MM.1S (cell line): ENCODE measurements at regions not wholly inside any gene's neighbourhood (a gene's known extent, or its start where the extent isn't known, plus 50 kb on each side); places are given as distances from the start of the nearest gene placed in this dataset.
"Not testable (repeated sequence)": the region's sequence is repeated elsewhere in the genome, so short reads cannot be mapped to it uniquely, and the experiment has no call there.

ENCODE experiments used
- DNase-seq: peaks from one replicate; pipeline ENCODE4 v3.0.0-alpha.2; 2015
- H2AFZ ChIP-seq: fragments of 300-600 bp; sonication (generic); 2 replicates; pipeline ENCODE4 v1.6.0; 2016; ENCODE audit warnings: antibody characterized with exemption, low read length
- H3F3A ChIP-seq: fragments of 300-600 bp; sonication (generic); 2 replicates; pipeline ENCODE4 v1.6.1; 2016; ENCODE audit warnings: mild to moderate bottlenecking, antibody characterized with exemption, low read length, moderate library complexity, mixed read lengths; ENCODE audit not compliant: insufficient read depth
- H3K27ac ChIP-seq: fragments of 300-600 bp; sonication (generic); 2 replicates; pipeline ENCODE4 v1.5.1; 2016; ENCODE audit warnings: mild to moderate bottlenecking, low read length
- H3K27me3 ChIP-seq: fragments of 300-600 bp; sonication (generic); replicated peaks from 2 replicates; pipeline ENCODE4 v1.6.0; 2016; ENCODE audit warnings: low read length; ENCODE audit not compliant: insufficient read depth
- H3K36me3 ChIP-seq: fragments of 300-600 bp; sonication (generic); replicated peaks from 2 replicates; pipeline ENCODE4 v1.6.1; 2016; ENCODE audit warnings: mild to moderate bottlenecking, low read length, mixed read lengths; ENCODE audit not compliant: insufficient read depth
- H3K4me1 ChIP-seq: fragments of 300-600 bp; sonication (generic); 2 replicates; pipeline ENCODE4 v1.6.1; 2016; ENCODE audit warnings: low read length, mixed read lengths
- H3K4me2 ChIP-seq: fragments of 300-600 bp; sonication (generic); 2 replicates; pipeline ENCODE4 v1.6.0; 2016; ENCODE audit warnings: low read depth, low read length
- H3K4me3 ChIP-seq: fragments of 300-600 bp; sonication (generic); 2 replicates; pipeline ENCODE4 v1.5.1; 2016; ENCODE audit warnings: low read length, mixed read lengths
- H3K79me2 ChIP-seq: fragments of 300-600 bp; sonication (generic); 2 replicates; pipeline ENCODE4 v1.6.1; 2016; ENCODE audit warnings: mixed run types, low read length, mixed read lengths
- H3K9ac ChIP-seq: fragments of 300-600 bp; sonication (generic); 2 replicates; pipeline ENCODE4 v1.6.1; 2016; ENCODE audit warnings: low read length, mixed read lengths
- H3K9me2 ChIP-seq: fragments of 300-600 bp; sonication (generic); replicated peaks from 2 replicates; pipeline ENCODE4 v1.6.1; 2016; ENCODE audit warnings: mild to moderate bottlenecking, low read length, mixed read lengths; ENCODE audit not compliant: insufficient read depth
- H3K9me3 ChIP-seq: fragments of 300-600 bp; sonication (generic); replicated peaks from 2 replicates; pipeline ENCODE4 v1.6.1; 2016; ENCODE audit warnings: mild to moderate bottlenecking, low read length, mixed read lengths; ENCODE audit not compliant: insufficient read depth
- H4K20me1 ChIP-seq: fragments of 300-600 bp; sonication (generic); 2 replicates; pipeline ENCODE4 v1.6.1; 2016; ENCODE audit warnings: mild to moderate bottlenecking, low read length, moderate library complexity, mixed read lengths; ENCODE audit not compliant: insufficient read depth
- EZH2 ChIP-seq: fragments of 300-600 bp; sonication (generic); optimal IDR thresholded peaks from 2 replicates; pipeline ENCODE3; 2017; ENCODE audit warnings: low read depth, mild to moderate bottlenecking, antibody characterized with exemption, low read length, mixed read lengths
- EZH2phosphoT487 ChIP-seq: fragments of 300-600 bp; sonication (generic); IDR thresholded peaks from 2 replicates; pipeline ENCODE4 v1.6.1; 2018; ENCODE audit warnings: antibody characterized with exemption, low read length
- TF ChIP-seq, protein P1 (sequence below): fragments of 300-600 bp; sonication (generic); IDR thresholded peaks from 2 replicates; pipeline ENCODE4 v1.5.1; 2016; ENCODE audit warnings: antibody characterized with exemption, low read length, mixed read lengths

DNA sequence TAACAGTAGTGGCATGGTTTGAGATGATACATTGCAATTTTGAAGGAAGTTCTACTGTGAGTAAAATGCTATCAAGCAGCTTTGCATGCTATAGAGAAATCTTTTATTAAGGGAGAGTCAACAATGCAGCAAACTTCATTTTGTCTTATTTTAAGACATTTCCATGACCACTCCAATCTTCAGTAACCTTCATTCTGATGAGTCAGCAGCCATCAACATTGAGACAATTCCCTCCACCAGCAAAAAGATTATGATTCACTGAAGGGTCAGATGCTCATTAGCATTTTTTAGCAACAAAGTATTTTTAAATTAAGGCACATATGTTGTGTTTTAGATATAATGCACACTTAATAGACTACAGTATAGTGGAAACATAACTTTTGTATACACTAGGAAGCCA lies 235.7 kb downstream of the DSC3 start:
- Histone ChIP-seq H3K27ac (no peak overlapping the region), H3K9me3 (no peaks in the 10 kb centered on the region), H4K20me1 (no peaks in the 10 kb centered on the region), H3K79me2 (no peaks in the 10 kb centered on the region), H3K4me3 (no peak overlapping the region), H3K4me2 (no peak overlapping the region), H3K36me3 (no peaks in the 10 kb centered on the region), H3K9me2 (no peaks in the 10 kb centered on the region), H3K27me3 (no peaks in the 10 kb centered on the region), H3F3A (no peaks in the 10 kb centered on the region), H3K9ac (no peak overlapping the region), H2AFZ (no peak overlapping the region), H3K4me1 (no peaks in the 10 kb centered on the region)
- no peak for DNase-seq
- no peak for TF ChIP-seq EZH2phosphoT487
- TF ChIP-seq EZH2: no peak
- TF ChIP-seq, protein P1, sequence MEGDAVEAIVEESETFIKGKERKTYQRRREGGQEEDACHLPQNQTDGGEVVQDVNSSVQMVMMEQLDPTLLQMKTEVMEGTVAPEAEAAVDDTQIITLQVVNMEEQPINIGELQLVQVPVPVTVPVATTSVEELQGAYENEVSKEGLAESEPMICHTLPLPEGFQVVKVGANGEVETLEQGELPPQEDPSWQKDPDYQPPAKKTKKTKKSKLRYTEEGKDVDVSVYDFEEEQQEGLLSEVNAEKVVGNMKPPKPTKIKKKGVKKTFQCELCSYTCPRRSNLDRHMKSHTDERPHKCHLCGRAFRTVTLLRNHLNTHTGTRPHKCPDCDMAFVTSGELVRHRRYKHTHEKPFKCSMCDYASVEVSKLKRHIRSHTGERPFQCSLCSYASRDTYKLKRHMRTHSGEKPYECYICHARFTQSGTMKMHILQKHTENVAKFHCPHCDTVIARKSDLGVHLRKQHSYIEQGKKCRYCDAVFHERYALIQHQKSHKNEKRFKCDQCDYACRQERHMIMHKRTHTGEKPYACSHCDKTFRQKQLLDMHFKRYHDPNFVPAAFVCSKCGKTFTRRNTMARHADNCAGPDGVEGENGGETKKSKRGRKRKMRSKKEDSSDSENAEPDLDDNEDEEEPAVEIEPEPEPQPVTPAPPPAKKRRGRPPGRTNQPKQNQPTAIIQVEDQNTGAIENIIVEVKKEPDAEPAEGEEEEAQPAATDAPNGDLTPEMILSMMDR: no peak

DNA sequence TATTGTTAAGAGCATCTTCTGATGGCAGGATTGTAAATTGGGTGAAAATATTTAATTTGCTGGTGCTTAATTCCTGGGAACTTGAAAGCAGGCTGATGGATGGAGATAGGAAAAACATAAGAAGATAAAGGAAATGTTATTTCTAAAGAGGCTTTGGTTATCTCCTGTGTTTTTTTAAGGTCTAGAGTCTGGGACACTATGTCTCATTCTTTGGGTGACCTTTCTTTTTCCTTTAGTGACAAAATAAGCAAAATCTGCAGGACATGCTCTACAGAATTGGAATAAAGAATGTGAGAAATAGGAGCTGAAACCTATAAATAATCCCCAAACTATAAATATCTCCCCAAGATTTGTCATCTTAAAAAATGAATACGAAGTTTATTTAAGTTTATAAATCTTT lies 241.7 kb downstream of the DSC3 start:
- no peaks in the 10 kb centered on the region for H3K4me1 ChIP-seq
- no peak overlapping the region for H3K9ac ChIP-seq
- H3K9me2 ChIP-seq: no peaks in the 10 kb centered on the region
- no peak overlapping the region for H3K4me2 ChIP-seq
- H3K9me3 ChIP-seq: no peaks in the 10 kb centered on the region
- H3K79me2 ChIP-seq: no peaks in the 10 kb centered on the region
- H3K36me3 ChIP-seq: no peaks in the 10 kb centered on the region
- no peaks in the 10 kb centered on the region for H3F3A ChIP-seq
- no peak overlapping the region for H3K4me3 ChIP-seq
- no peak overlapping the region for H3K27ac ChIP-seq
- DNase-seq: no peak
- H4K20me1 ChIP-seq: no peaks in the 10 kb centered on the region
- no peak overlapping the region for H2AFZ ChIP-seq
- TF ChIP-seq, protein P1: no peak
- TF ChIP-seq EZH2phosphoT487: no peak
- TF ChIP-seq EZH2: no peak
- no peaks in the 10 kb centered on the region for H3K27me3 ChIP-seq

DNA sequence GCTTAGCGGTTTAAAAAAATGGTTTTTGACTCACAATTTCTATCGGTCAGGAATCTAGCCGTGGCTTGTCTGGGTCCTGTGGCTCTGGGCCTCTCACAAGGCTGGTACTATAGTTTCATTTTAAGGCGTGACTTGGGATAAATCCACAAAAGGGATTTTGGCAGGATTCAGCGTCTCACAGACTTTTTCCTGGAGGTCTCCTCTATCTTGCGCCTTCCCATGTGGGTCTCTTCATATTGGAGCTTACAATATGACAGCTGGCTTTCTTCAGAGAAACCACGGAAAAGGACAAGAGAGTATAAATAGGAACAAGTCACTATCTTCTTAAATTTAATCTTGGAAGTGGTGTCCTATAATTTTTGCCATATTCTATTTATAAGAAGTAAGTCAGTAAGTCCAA lies 250.5 kb downstream of the DSC3 start:
- Histone ChIP-seq H3K27me3 (no peaks in the 10 kb centered on the region), H3K4me2 (no peak overlapping the region), H3K4me1 (peaks cover 6% of the 10 kb centered on the region), H3K9me3 (no peaks in the 10 kb centered on the region), H3K9me2 (no peaks in the 10 kb centered on the region; the same call in 1 of the 2 replicates), H2AFZ (no peak overlapping the region), H4K20me1 (no peaks in the 10 kb centered on the region), H3K79me2 (no peaks in the 10 kb centered on the region), H3K36me3 (no peaks in the 10 kb centered on the region), H3K4me3 (no peak overlapping the region), H3K27ac (no peak overlapping the region), H3K9ac (no peak overlapping the region), H3F3A (no peaks in the 10 kb centered on the region)
- DNase-seq: no peak
- TF ChIP-seq EZH2phosphoT487 (no peak), EZH2 (no peak)
- TF ChIP-seq, protein P1: no peak

DNA sequence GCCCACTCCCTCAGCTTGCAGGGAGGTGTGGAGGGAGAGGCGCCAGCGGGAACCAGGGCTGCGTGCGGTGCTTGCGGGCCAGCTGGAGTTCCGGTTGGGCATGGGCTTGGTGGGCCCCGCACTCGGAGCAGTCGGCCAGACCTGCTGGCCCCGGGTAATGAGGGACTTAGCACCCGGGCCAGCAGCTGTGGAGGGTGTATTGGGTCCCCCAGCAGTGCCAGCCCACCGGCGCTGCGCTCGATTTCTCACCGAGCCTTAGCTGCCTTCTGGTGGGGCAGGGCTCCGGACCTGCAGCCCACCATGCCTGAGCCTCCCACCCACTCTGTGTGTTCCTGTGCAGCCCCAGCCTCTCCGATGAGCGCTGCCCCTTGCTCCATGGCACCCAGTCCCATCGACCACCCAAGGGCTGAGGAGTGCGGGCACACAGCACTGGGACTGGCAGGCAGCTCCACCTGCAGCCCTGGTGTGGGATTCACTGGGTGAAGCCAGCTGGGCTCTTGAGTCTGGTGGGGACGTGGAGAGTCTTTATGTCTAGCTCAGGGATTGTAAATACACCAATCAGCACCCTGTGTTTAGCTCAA lies 254.0 kb downstream of the DSC3 start:
- H3K9ac ChIP-seq: not testable (repeated sequence)

More for the DNA sequence above, 254.0 kb downstream of the DSC3 start:
- H3K9me2 ChIP-seq, H3K27ac ChIP-seq, H3F3A ChIP-seq, H3K9me3 ChIP-seq, H4K20me1 ChIP-seq, H3K36me3 ChIP-seq, DNase-seq, H3K4me3 ChIP-seq, H3K4me1 ChIP-seq, H3K27me3 ChIP-seq, H2AFZ ChIP-seq, H3K79me2 ChIP-seq: not testable (repeated sequence)
- H3K4me2 ChIP-seq: peak overlapping the region; percentile 26; the same call in 1 of the 2 replicates
